NCI-H2227 (cell line): ENCODE measurements at regions not wholly inside any gene's neighbourhood (a gene's known extent, or its start where the extent isn't known, plus 50 kb on each side); places are given as distances from the start of the nearest gene placed in this dataset.

Source experiments
- DNase-seq: peaks from one replicate; lab custom pipeline; 2025; ENCODE audit not compliant: unreplicated experiment; lab: John Stamatoyannopoulos, UW

DNA sequence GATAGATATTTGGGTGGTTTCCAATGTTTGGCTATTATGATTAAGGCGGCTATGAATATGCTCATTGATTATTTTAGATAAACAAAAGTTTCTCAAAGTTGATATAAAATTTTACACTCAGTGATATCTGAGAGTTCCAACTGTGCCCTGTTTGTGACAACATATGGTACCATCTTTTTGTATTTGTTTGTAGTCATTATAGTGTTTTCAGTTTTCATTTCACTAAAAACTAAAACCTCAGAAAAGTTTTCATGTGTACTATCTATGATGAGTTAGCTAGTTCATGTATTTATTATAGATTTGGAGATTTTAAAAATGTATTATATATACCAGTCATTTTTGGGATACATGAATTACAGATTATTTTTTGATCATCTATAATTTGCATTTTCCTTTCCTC is 1111.4 kb downstream of the CDH18 start:
- no peak for DNase-seq

DNA sequence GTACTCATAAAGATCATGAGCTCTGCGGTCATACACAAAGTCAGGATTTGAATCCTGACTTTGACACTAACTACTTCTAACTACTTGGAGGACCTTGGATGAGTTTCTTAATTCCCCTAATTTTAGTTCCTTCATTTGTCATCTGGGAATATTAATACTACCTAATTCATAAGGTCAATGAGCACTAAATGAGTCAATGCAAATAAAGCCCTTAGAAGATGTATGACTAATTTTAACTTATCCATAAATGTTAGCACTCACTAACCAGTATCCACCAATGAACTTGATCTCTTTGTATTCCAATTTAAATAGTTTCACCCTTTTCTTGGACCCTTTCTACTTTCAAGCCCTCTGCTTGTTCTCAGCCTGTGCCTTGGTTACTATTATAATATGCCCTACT is 1106.4 kb downstream of the CDH18 start:
- no peak for DNase-seq

GRCh38 chr5:18882154-18882553 is 1105.8 kb downstream of the CDH18 start:
- no peak for DNase-seq

- no peak for DNase-seq
These were observed 1099.2 kb downstream of the CDH18 start for GRCh38 chr5:18888821-18889220.

GRCh38 chr5:18900644-18901043 is 1087.4 kb downstream of the CDH18 start:
- no peak for DNase-seq

GRCh38 chr5:18920966-18921365 is 1067.0 kb downstream of the CDH18 start:
- no peak for DNase-seq

DNA sequence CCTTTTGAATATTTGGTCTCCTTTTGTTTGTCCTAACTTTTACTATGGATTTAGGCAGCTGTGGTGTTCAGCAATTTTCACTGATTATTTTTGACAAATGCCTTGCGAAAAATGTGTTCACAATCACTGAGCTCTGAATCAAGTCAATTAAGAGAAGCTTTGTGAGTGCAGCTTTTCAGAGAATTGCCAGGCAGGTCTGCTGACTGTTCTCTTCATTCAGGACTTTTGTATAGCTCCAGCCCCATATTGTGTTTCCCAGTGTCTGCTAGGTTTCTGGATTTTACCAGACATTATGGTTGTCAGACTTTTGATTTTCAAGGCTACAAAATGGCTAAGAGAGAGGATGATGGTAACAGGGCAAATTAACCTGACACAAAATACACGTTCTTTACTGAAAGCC is 1055.9 kb downstream of the CDH18 start:
- no peak for DNase-seq

DNA sequence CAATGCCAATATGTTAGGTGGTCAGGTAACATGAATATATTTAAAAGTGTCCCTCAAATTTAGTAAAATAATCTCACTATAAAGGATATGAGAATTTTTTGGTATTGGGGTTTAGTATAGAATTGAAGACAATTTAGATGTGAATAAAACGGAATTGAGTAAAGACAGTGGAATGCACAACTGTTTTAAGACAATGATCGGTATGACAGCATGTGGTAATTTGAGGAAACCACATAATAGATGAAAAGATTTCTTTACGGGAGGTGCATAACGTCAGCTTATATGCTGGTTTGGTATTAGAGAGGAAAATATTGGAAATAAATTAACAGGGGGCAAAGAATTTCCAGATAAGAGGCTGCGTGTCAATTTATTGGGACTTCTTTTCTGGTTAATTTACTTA is 1043.2 kb downstream of the CDH18 start:
- no peak for DNase-seq

DNA sequence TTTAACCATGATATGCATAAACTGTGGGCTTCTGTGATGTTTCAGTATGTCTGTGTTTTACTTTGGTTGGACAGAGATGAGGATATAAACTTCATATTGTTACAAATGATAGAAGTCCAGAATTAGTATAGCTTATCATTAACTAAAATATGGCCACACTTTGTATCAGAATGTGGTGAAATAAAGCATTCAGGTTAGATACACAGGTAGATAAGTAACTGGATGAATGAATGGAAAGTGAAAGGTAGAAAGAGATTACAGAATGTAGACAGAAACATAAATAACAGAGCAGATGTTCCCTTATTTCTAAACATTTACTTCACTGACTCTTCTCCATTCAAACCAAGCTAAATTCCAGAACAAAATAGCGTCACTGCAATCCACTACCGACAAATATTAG is 1033.8 kb downstream of the CDH18 start:
- DNase-seq: no peak

DNA sequence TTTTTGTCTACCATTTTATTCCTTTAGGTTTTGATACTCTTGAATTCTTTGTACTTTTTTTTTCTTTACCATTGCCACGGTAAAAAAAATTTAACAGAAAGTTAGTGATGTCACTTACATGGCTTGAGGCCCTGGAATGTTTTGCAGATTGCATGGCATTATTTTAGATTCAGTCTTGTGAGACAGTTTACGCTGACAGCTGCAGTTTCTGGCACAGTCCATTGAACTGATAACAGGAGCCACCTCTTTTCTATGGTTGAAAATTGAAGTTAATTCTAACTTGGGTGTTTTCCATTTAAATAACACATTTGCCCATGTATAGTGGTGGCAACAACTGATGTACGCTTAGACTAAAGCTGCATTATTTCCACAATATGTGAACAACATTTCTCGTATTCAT is 1028.5 kb downstream of the CDH18 start:
- DNase-seq: no peak

DNA sequence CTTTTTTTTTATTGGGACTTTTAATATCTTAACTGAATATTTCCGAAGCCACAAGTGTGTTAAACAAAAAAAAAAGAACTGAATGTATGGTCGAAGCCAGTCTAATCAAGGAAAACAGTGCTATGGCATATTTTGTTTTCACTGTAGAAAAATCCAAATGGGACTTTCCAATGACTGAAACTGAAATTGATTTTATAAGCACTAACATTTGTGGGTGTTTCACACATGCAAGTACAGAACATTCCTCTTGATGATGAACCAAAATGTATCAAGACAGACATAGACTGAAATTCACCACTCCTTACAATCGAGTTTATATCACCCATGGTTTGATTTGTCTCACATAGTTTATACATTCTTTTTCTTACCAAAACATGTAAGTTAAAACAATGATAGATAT is 1026.8 kb downstream of the CDH18 start:
- DNase-seq: no peak

DNA sequence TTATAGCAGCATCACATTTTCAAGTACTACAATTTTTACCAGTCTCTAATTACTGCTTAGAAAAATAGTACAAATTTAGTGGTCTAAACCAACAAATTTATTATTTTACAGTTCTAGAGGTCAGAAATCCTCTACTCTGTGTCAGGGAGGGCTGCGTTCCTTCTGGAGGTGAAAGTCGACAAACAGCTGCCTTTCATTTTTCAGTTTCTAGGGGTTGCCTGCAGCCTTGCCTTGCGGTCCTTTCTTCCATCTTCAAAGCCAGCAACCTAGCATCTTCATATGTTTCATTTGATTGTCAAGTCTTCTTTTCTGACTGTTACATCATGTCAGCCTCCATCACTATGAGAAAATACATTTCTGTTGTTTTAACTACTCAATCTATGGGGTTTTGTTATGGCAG is 1022.1 kb downstream of the CDH18 start:
- DNase-seq: no peak

DNA sequence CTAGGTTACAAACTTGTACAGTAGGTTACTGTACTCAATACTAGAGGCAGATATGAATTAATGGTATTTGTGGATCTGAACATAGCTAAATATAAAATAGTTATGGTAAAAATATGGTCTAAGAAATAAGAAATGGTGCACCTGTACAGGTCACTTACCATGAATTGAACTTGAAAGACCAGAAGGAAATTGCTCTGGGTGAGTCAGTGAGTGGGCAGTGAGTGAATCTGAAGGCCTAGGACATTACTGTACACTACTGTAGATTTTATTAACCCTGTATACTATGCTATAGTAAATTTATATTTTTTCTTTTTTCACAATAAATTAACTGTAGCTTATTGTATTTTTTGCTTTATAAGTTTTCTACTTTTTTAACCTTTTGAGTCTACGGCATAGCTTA is 1020.4 kb downstream of the CDH18 start:
- DNase-seq: no peak

- no peak for DNase-seq
These were observed 1019.0 kb downstream of the CDH18 start for GRCh38 chr5:18968966-18969365.

GRCh38 chr5:18970000-18970399 is 1018.0 kb downstream of the CDH18 start:
- no peak for DNase-seq

GRCh38 chr5:18972177-18972576 is 1015.8 kb downstream of the CDH18 start:
- no peak for DNase-seq

- DNase-seq: no peak
These were observed 1012.4 kb downstream of the CDH18 start for GRCh38 chr5:18975624-18976023.

DNA sequence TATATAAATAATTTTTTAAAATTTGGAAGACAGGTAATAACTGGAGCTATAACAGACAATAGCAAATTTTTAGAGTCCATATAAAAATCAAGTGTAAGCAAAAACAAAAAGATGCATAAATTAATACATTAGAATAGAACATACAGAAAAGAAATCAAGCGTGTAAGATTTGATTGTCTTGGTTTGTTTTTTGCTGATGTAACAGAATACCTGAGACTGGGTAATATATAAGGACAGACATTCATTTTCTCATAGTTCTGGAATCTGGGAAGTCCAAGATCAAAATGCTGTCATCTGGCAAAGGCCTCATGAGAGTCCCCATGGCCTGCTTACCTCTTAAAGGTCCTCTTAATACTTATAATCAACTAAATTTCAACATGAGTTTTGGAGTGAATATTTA is 1010.1 kb downstream of the CDH18 start:
- DNase-seq: no peak

GRCh38 chr5:18984559-18985080 is 1003.4 kb downstream of the CDH18 start:
- no peak for DNase-seq

DNA sequence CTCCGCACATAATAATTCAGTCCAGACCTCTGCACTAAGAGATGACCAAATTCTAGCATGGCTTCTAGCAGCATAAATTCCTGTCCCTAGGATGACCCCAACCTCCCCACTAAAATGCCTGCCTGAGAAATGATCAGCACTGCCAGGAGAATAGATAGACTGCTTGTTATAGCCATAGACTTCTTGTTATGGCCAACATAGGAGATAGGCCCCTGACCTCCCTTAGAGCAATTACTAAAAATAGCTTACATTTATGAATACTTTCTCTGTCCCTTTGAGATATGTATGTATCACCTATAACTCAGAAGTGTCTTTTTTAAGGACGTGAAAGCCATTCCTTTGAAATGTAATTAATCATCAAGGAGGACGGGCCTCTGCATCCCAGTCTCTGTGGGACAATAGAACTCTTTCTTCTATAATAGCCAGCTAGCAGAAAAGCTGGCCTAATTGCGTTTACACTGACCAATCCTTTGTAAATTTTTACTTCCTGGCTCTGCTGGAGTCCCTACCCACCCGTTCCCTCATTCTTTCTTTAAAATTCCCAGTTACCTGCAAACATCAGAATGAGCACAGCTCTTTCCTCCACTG is 1002.7 kb downstream of the CDH18 start:
- no peak for DNase-seq

- DNase-seq: no peak
These were observed 1000.9 kb downstream of the CDH18 start for GRCh38 chr5:18987101-18987500.

GRCh38 chr5:18990852-18991251 is 997.1 kb downstream of the CDH18 start:
- no peak for DNase-seq

DNA sequence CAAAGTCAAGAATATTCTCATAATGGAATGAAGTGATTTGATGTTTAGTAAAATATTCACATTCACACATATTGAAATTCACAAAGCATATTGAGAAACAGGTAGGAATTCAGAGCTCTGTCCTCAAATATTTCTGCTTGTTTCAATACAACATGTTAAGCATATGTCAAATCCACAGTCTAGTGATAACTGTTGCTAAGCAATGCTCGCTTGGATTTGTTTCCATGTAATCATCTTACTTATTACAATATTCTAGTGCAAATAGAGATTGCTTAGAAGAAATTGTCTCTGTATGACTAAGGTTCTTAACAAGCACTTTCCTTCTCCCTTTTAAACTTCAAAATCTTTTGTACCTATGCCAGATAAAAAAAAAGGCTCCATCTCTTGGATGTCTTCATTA is 995.7 kb downstream of the CDH18 start:
- DNase-seq: no peak
